ENCODE measurements at regions not wholly inside any gene's neighbourhood (a gene's known extent, or its start where the extent isn't known, plus 50 kb on each side); places are given as distances from the start of the nearest gene placed in this dataset.

GRCh38 chr5:67817652-67818051 lies 397.9 kb upstream of the PIK3R1 start:
- no peaks in the 10 kb centered on the region for H3K4me1 Mint-ChIP-seq (ENCODE audit: low read depth)
- no peaks in the 10 kb centered on the region for H3K4me1 ChIP-seq (ENCODE audit: insufficient read depth, low read length)
- no peaks in the 10 kb centered on the region for H3K27me3 ChIP-seq (ENCODE audit: control insufficient read depth in 1 of 2, insufficient read depth in 2 of 2, low read length in 2 of 2)
- no peak overlapping the region for H3K27ac ChIP-seq (ENCODE audit: low read depth in 1 of 2, low read length in 2 of 2)
- peaks cover 0 to 5% of the 10 kb centered on the region in 2 experiments for H3K9me3 ChIP-seq (ENCODE audit: control insufficient read depth in 1 of 2, insufficient read depth in 1 of 2, low read length in 2 of 2)
- H3K27ac Mint-ChIP-seq, result no peak overlapping the region
- ChIA-PET POLR2A (no interaction called here), CTCF (no interaction called here)
- no peak overlapping the region for H3K4me3 ChIP-seq (ENCODE audit: low read length)
- no peak for ATAC-seq (ENCODE audit: poor library complexity)
- TF ChIP-seq CTCF (IDR thresholded peaks at IDR 0.05), result no peak
- H3K36me3 Mint-ChIP-seq (ENCODE audit: low read depth), result no peaks in the 10 kb centered on the region
- no peaks in the 10 kb centered on the region for H3K36me3 ChIP-seq (ENCODE audit: insufficient read depth, low read length)
- H3K4me3 Mint-ChIP-seq, result no peak overlapping the region
- intact Hi-C loops (cut with DNase I, micrococcal nuclease), result no loop called here
- H3K27me3 Mint-ChIP-seq, result no peaks in the 10 kb centered on the region
- no peak for DNase-seq
- no peaks in the 10 kb centered on the region for H3K9me3 Mint-ChIP-seq

GRCh38 chr5:67816456-67816855 lies 399.1 kb upstream of the PIK3R1 start:
- H3K4me3 Mint-ChIP-seq, result no peak overlapping the region
- Histone ChIP-seq H3K27ac (ENCODE audit: low read depth in 1 of 2, low read length in 2 of 2) (no peak overlapping the region), H3K27me3 (ENCODE audit: control insufficient read depth in 1 of 2, insufficient read depth in 2 of 2, low read length in 2 of 2) (no peaks in the 10 kb centered on the region), H3K9me3 (ENCODE audit: control insufficient read depth in 1 of 2, insufficient read depth in 1 of 2, low read length in 2 of 2) (peaks cover 0 to 5% of the 10 kb centered on the region in 2 experiments), H3K4me1 (ENCODE audit: insufficient read depth, low read length) (no peaks in the 10 kb centered on the region), H3K4me3 (ENCODE audit: low read length) (no peak overlapping the region), H3K36me3 (ENCODE audit: insufficient read depth, low read length) (no peaks in the 10 kb centered on the region)
- H3K36me3 Mint-ChIP-seq (ENCODE audit: low read depth), result no peaks in the 10 kb centered on the region
- ATAC-seq (ENCODE audit: poor library complexity), result no peak
- POLR2A ChIA-PET, result no interaction called here
- intact Hi-C loops (cut with DNase I, micrococcal nuclease), result no loop called here
- no peaks in the 10 kb centered on the region for H3K4me1 Mint-ChIP-seq (ENCODE audit: low read depth)
- CTCF ChIA-PET, result no interaction called here
- H3K27ac Mint-ChIP-seq, result no peak overlapping the region
- no peak for DNase-seq
- no peak for TF ChIP-seq CTCF (IDR thresholded peaks at IDR 0.05)
- no peaks in the 10 kb centered on the region for H3K9me3 Mint-ChIP-seq
- H3K27me3 Mint-ChIP-seq, result no peaks in the 10 kb centered on the region

- H3K36me3 Mint-ChIP-seq (ENCODE audit: low read depth), result no peaks in the 10 kb centered on the region
- POLR2A ChIA-PET, result no interaction called here
- no peaks in the 10 kb centered on the region for H3K9me3 Mint-ChIP-seq
- H3K27me3 ChIP-seq (ENCODE audit: control insufficient read depth in 1 of 2, insufficient read depth in 2 of 2, low read length in 2 of 2), result no peaks in the 10 kb centered on the region
- CTCF ChIA-PET, result no interaction called here
- H3K27me3 Mint-ChIP-seq, result no peaks in the 10 kb centered on the region
- ATAC-seq (ENCODE audit: poor library complexity) (no peak), DNase-seq (no peak)
- no peaks in the 10 kb centered on the region for H3K36me3 ChIP-seq (ENCODE audit: insufficient read depth, low read length)
- no peak overlapping the region for H3K4me3 Mint-ChIP-seq
- TF ChIP-seq CTCF (IDR thresholded peaks at IDR 0.05), result no peak
- no peaks in the 10 kb centered on the region for H3K4me1 Mint-ChIP-seq (ENCODE audit: low read depth)
- no peak overlapping the region for H3K27ac Mint-ChIP-seq
- intact Hi-C loops (cut with DNase I, micrococcal nuclease), result no loop called here
- peaks cover 0 to 5% of the 10 kb centered on the region in 2 experiments for H3K9me3 ChIP-seq (ENCODE audit: control insufficient read depth in 1 of 2, insufficient read depth in 1 of 2, low read length in 2 of 2)
- no peaks in the 10 kb centered on the region for H3K4me1 ChIP-seq (ENCODE audit: insufficient read depth, low read length)
- no peak overlapping the region for H3K4me3 ChIP-seq (ENCODE audit: low read length)
- no peak overlapping the region for H3K27ac ChIP-seq (ENCODE audit: low read depth in 1 of 2, low read length in 2 of 2)
These were observed 399.8 kb upstream of the PIK3R1 start for GRCh38 chr5:67815455-67816391.

Data from CD4-positive, alpha-beta T cell (primary cell).